Activated T-cell treated with anti-CD3 and anti-CD28 coated beads, Interleukin-2, amount 50 U/mL, for 48 hours (primary cell): ENCODE measurements at regions not wholly inside any gene's neighbourhood (a gene's known extent, or its start where the extent isn't known, plus 50 kb on each side); places are given as distances from the start of the nearest gene placed in this dataset.

Experiments
- DNase-seq, 2 experiments: peaks; one replicate each; pipeline ENCODE4 v3.0.0-alpha.2; 2020

DNA sequence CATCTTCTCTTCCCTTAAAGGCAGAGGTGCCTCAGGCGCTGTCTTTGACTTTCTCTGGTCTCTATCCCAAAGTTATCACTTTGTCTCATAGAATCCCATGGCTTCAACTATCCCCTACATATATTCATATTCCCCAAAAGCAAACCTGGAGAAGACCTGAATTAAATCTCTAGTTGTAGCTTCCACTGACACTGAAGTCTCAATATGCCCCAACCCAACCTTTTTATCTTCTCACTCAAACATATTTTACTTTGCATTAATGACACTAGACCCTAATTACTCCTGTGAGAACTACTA lies 354.5 kb upstream of the DUSP10 start:
- DNase-seq: no peak

- peak; percentile 71 to 72 for DNase-seq
Measured at GRCh38 chr1:222095606-222096475, 354.0 kb upstream of the DUSP10 start.

DNA sequence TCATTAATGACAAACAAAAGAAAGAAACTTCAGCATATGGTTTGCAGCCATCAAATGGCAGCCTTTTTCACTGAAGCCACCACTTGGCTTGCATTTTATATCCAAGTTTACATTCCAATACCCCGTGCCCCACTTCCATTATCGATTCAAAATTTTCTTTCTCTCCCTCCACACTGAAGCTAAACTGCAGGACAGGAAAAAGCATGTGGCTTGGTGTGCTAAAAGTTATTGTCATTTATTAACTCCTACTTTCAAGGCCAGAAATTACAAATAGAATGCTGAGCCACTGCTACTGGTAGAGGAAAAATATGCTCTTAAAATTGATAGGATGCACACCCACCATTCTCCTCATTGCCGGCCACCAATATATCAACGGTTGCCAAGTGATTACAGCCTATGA lies 351.6 kb upstream of the DUSP10 start:
- no peak for DNase-seq

DNA sequence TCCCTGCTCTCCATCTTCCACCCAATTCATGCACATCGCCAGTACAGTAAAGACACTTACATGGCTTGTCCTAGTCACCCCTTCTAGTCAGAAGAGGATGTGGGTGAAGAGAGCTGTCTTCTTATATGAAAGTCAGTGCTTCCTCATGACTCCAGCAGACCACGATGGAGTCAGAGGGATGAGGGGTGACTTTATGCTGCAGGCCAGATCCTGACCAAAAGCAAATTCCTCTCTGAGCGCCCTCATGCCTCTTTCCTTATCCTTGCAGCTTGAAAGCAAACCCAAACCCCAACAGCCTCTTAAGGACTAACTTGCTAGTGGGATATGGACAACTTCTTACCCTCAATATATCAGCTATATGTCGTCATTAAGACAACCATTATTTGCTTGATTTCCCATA lies 348.2 kb upstream of the DUSP10 start:
- no peak for DNase-seq

DNA sequence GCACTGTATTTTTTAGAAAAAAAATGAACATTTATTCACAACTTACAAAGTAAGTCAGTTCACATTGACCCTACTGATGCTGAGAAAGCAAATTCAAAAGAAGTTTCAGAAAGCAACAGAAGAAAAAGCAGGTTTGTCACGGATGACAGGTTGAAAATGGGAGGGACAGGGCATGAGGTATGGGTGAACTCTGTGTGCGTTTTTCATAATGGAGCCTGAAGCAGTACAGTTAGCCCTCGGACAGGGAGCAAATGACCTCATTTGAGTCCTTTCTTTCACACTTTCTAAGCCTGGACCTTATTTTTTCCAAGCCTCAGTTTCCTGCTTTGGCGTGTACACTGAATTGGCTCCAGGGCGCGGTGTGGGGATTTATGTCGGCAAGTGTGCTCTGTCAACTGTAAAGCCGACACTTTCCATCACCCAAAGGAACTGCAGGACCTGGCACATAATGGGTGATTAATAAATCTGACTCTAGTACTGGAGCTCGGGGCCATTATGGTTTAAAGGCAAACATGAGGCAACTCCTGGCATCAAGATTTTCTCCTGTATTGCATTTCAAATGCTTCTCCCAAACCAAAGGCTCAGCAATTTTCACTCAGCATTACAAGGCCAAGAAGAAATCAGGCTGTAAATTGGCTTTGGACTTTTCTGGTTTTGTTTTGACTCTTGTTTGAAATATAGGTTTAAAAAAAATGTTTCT lies 345.5 kb upstream of the DUSP10 start:
- DNase-seq: no peak

DNA sequence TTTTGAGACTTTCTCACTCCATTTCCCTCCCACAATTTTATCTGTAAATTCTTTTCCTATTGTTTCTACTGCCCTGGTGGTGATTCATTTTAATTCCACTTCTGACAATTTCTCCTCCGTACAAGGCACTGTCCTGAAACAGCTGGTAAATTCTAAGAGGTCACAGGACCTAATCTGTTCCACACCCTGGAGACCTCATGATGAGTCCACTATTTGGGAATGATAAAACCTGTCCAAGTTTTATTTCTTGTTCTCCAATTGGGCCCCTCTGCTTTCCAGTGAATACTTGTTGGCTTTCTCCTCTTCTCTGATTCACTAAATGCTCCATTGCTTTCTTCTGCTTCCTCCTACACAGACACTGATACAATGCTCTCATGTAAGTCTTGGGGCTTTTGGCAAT lies 343.1 kb upstream of the DUSP10 start:
- DNase-seq: no peak

- DNase-seq: no peak
Measured at GRCh38 chr1:222084048-222084447, 342.2 kb upstream of the DUSP10 start.

DNA sequence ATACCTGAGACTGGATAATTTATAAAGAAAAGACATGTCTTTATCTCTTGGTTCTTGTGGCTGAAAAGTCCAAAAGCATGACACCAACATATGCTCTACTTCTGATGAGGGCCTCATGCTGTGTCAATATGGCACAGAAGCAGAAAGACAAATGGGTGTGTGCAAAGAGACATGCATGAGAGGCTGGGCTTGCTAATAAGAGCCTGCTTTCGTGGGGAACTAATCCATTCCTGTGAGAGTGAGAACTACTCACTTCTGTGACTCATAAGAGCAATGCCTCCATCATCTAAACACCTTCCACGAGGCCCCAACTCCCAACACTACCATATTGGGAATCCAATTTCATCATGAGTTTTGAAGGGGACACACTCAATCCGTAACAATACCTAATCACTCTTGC lies 340.0 kb upstream of the DUSP10 start:
- DNase-seq: no peak

GRCh38 chr1:222079566-222079965 lies 337.7 kb upstream of the DUSP10 start:
- no peak for DNase-seq

GRCh38 chr1:222077206-222077605 lies 335.3 kb upstream of the DUSP10 start:
- DNase-seq: no peak

DNA sequence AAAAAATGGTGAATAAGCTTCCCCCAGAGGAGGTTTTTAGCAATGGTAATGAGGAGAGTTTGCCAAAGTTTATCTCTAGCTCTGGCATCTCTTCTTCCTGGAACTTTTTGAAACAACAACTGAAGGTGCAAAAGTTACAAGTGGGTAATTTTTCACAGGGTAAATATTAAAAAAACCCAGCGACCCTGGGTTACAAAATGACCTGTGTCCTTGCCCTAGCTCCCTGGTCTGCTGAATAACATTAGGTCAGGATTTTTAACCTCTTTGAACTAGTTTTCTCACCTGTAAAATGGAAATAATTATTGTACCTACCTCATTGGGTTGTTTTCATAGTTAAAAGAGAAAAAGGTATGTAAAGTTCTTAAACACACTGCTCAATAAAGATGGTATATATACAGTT lies 332.4 kb upstream of the DUSP10 start:
- DNase-seq: no peak

DNA sequence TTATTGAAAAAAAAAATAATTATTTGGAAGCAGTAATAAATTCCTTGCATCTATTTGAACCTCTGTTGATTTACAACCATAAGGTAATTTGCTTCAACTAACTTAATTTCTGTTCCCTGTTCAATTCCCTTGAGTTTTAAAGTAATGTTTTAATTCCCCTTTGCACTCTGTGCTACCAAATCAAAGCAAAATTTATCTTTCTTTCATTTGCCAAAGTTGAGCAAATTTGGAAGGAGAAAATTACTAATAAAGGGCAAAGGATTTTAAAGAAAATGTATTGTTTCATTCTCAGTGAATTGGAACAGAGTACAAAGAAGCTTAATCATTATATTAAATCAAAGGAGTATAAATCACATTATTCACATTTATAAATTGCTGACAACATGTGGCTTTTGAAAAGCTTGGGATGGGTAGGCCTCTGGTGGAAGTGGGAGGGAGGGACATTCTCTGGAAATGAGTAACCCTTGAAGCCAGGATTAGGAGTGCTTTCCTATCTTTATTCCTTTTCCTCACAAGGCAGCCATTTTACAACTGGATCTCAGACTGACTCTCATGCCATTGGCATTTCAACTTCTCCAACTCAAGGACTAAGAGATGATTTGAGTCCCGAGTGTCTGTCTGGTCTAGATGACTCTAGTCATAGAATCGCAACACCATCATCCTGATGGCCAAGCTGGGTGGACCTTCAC lies 331.6 kb upstream of the DUSP10 start:
- no peak for DNase-seq

GRCh38 chr1:222071387-222071786 lies 329.5 kb upstream of the DUSP10 start:
- DNase-seq: no peak

DNA sequence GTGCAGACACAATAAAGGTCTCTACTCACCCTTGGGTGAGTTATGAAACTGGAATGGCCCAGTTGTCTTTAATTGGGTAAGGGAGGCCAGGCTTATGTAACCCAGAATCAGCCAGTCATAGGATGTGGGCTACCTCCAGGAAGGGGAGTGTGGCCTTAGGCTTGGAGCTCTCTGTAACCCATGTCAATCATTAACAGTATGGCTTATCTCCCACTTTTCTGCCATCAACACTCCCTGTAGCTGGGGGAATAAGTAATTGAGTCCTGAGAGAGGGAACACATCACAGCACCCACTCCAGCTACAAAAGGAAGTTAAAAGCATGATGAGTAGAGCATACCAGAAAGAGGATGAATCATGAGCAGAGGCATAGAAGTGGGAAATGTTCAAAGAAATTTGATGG lies 327.0 kb upstream of the DUSP10 start:
- no peak for DNase-seq

DNA sequence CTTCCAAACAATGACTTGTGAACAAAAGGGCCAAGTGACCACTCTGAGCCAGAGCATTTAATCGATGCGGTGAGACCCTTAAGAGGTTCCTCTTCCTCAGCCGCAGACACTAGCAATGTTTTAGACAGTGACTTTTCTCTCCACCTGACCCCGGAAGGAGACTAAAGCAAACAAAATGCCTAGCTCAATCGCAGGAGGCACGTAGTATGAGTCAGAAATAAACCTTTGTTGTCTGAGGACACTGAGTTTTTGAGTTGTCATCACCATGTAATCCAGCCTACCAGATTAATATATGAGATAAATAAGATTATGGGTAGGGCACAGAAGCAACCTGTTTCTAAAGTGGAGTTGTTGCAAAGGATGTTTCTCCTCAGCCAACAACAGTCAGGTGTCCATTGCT lies 326.2 kb upstream of the DUSP10 start:
- no peak for DNase-seq

DNA sequence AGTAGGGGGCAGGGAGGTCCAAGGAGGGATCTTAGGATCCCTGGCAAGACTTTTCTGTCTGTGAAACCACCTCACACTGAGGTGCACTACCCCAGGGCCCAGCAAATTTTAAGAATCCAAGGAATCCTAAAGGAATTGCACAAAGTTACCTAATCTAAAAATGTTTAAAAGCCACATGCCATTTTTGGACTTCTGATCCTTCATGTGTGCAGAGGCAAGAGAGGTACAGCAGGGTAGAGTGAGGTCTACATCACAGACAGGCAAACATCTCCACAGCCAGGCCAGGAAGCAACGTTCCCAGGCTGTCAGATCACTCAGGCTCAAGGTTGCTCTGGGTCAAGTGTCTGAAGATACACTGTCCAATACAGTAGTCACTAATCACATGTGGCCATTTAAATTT lies 324.6 kb upstream of the DUSP10 start:
- no peak for DNase-seq

DNA sequence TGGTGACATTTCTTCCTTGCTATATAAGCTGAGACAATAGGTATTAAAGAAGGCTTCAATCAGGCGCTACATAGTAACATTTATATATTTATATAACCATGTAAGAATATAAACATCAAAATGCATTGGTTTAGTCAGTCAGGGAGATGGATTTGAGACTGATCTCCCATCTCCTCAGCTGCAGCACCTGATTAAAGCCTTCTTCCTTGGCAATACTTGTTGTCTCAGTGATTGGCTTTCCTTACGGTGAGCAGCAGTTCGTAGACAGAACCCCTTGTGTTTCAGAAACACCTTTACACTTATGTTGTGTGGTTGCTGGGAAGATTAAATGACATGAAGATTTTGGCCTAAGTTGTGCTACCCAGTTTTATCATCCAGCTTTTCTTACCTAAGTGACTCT lies 323.3 kb upstream of the DUSP10 start:
- no peak for DNase-seq

DNA sequence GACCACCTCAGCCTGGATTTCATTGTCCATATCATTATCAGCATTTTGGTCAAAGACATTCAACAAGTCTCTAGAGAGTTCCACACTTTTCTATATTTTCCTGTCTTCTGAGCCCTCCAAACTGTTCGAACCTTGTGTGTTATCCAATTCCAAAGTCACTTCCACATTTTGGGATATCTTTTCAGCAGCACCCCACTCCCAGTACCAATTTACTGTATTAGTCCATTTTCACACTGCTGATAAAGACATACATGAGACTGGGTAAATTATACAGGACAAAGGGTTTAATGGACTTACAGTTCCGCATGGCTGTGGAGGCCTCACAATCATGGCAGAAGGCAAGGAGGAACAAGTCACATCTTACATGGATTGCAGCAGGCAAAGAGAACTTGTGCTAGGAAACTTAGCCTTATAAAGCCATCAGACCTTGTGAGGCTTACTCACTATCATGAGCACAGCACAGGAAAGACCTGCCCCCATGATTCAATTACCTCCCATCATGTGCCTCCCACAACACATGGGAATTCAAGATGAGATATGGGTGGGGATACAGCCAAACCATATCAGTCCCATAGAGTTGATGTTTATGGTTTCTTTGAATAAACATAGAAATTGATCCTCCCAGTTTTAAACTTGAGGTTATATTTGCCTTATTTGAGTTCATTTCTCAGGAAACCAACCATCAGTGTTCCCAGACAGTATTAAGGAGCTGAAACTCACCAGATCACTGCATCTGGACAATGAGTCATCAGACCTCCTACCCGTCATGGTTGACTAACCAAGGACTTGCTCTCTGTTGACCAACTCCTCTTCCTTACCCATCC lies 322.7 kb upstream of the DUSP10 start:
- DNase-seq: no peak

DNA sequence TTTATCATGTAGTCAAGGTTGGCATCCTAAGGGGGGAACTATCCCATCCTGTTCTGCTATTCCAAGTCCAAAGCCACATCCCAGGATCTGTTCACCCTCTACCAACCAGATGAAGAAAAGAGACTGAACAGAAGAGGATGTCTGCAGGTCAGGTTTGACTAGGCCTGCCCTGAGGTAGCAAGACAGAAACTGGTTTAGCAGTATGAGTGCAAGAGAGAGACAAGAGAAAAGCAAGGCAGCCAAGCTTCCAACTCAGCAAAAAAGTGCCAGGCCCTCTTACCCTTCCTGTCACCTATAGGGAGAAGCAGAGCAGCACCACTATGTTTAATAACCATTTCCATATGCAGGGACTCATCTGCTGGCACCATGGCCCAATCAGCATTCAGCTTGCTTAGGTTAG lies 320.8 kb upstream of the DUSP10 start:
- no peak for DNase-seq

GRCh38 chr1:222061711-222062359 lies 319.9 kb upstream of the DUSP10 start:
- DNase-seq: no peak

GRCh38 chr1:222060210-222060916 lies 318.5 kb upstream of the DUSP10 start:
- no peak for DNase-seq

DNA sequence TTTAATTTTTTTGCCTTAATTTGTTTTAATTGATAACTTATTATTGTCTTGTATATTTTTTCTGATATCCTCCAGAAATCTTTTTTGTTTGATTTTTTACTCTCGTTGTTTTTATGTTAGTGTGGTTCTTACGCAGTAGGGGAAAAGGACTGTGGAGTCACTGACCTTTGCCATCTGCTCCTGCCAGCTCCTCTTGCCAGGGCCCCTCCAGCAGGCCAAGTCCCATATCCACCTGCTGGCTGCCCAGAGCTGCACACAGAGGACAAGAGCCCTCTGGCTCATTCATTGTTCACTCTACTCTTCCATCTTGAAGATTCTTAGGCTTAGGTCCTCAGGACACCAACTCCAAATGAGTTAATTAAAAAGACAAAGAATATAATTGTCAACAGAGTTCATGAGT lies 316.4 kb upstream of the DUSP10 start:
- no peak for DNase-seq
